Smooth muscle cell (in vitro differentiated cells): ENCODE measurements at regions not wholly inside any gene's neighbourhood (a gene's known extent, or its start where the extent isn't known, plus 50 kb on each side); places are given as distances from the start of the nearest gene placed in this dataset.
"Not testable (repeated sequence)": the region's sequence is repeated elsewhere in the genome, so short reads cannot be mapped to it uniquely, and the experiment has no call there.

Experiments used
- DNase-seq: peaks from one replicate; lab custom pipeline; 2025; ENCODE audit not compliant: unreplicated experiment; lab: John Stamatoyannopoulos, UW
- H2AFZ ChIP-seq: fragments of 200-600 bp; sonication (generic); 2 replicates; pipeline ENCODE4 v1.6.0; 2016; ENCODE audit warnings: antibody characterized with exemption, low read depth, mild to moderate bottlenecking
- H3F3A ChIP-seq: fragments of 200-600 bp; sonication (generic); 2 replicates; pipeline ENCODE4 v1.6.0; 2017; ENCODE audit warnings: antibody characterized with exemption, low read depth
- H3K27ac ChIP-seq: fragments of 200-600 bp; sonication (generic); 2 replicates; pipeline ENCODE4 v1.5.1; 2016; ENCODE audit warnings: low read depth, mild to moderate bottlenecking
- H3K27me3 ChIP-seq: fragments of 200-600 bp; sonication (generic); 2 replicates; pipeline ENCODE4 v1.6.1; 2016; ENCODE audit warnings: low read depth, mild to moderate bottlenecking
- H3K36me3 ChIP-seq: fragments of 200-600 bp; sonication (generic); 2 replicates; pipeline ENCODE4 v1.5.1; 2016; ENCODE audit warnings: low read depth
- H3K4me1 ChIP-seq: fragments of 200-600 bp; sonication (generic); 2 replicates; pipeline ENCODE4 v1.5.1; 2016; ENCODE audit warnings: low read depth
- H3K4me2 ChIP-seq: fragments of 200-600 bp; sonication (generic); 2 replicates; pipeline ENCODE4 v1.6.0; 2016; ENCODE audit warnings: mild to moderate bottlenecking
- H3K4me3 ChIP-seq: fragments of 200-600 bp; sonication (generic); 2 replicates; pipeline ENCODE4 v1.5.1; 2016; ENCODE audit warnings: mild to moderate bottlenecking
- H3K79me2 ChIP-seq: fragments of 200-600 bp; sonication (generic); 2 replicates; pipeline ENCODE4 v1.6.0; 2016; ENCODE audit warnings: low read depth, mild to moderate bottlenecking
- H3K9ac ChIP-seq: fragments of 200-600 bp; sonication (generic); 2 replicates; pipeline ENCODE4 v1.6.0; 2016; ENCODE audit warnings: low read depth
- H3K9me3 ChIP-seq: fragments of 200-600 bp; sonication (generic); replicated peaks from 2 replicates; pipeline ENCODE4 v1.5.1; 2016; ENCODE audit warnings: low read depth
- H4K20me1 ChIP-seq: fragments of 200-600 bp; sonication (generic); 2 replicates; pipeline ENCODE4 v1.6.0; 2016; ENCODE audit warnings: low read depth
- WGBS: methylation state at CpG from one replicate; pipeline ENCODE4 v1.1.7; 2016; ENCODE audit warnings: low lambda C conversion rate; 5-methylcytosine and 5-hydroxymethylcytosine counted together
- TF ChIP-seq, protein P1 (sequence below): fragments of 200-600 bp; sonication (generic); IDR thresholded peaks from 2 replicates; pipeline ENCODE4 v1.5.1; 2017; ENCODE audit warnings: borderline replicate concordance, mild to moderate bottlenecking, antibody characterized with exemption; ENCODE audit not compliant: insufficient read depth, poor library complexity, severe bottlenecking

DNA sequence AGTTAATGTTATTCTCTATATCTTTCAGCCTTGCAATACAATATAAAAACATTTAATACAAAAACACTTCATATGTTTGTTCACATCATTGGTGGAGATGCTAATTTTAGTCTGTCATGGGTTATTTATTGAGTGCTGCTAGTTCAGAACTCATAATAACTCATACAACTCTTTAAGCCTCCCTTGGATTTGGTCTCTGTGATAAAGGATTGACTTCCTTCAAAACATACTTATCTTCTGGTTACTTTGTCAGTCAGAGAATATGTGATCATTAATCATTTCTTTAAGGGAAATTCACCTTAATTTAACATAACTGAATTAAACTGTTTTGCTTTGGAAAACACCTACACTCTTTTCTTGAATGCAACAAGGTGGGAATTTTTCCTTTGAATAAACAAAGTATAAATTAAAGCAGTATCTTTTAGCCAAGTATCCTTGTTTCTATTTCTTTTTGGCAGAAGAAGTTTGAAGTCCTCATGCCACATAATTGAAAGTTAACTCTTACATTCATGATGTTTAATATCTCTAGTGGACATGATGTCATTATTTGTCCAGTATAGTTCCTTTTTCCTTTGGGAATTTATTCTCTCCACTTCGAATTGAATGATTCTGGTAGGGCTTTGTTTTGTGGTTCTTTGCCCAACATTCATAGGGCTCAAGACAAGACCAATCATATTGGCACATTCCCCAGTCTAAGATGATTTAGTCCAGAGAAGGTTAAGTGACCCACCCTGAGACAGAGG is 133.2 kb upstream of the CENPW start:
- no peaks in the 10 kb centered on the region for H3F3A ChIP-seq
- H3K9me3 ChIP-seq, result no peaks in the 10 kb centered on the region
- no peaks in the 10 kb centered on the region for H3K36me3 ChIP-seq
- H4K20me1 ChIP-seq, result no peaks in the 10 kb centered on the region
- TF ChIP-seq, protein P1, sequence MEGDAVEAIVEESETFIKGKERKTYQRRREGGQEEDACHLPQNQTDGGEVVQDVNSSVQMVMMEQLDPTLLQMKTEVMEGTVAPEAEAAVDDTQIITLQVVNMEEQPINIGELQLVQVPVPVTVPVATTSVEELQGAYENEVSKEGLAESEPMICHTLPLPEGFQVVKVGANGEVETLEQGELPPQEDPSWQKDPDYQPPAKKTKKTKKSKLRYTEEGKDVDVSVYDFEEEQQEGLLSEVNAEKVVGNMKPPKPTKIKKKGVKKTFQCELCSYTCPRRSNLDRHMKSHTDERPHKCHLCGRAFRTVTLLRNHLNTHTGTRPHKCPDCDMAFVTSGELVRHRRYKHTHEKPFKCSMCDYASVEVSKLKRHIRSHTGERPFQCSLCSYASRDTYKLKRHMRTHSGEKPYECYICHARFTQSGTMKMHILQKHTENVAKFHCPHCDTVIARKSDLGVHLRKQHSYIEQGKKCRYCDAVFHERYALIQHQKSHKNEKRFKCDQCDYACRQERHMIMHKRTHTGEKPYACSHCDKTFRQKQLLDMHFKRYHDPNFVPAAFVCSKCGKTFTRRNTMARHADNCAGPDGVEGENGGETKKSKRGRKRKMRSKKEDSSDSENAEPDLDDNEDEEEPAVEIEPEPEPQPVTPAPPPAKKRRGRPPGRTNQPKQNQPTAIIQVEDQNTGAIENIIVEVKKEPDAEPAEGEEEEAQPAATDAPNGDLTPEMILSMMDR, result no peak
- H3K9ac ChIP-seq, result no peak overlapping the region
- H3K4me2 ChIP-seq, result no peak overlapping the region
- DNase-seq, result no peak
- H2AFZ ChIP-seq, result no peak overlapping the region
- no peak overlapping the region for H3K27ac ChIP-seq
- H3K4me1 ChIP-seq, result no peaks in the 10 kb centered on the region
- WGBS, result 83% methylated on average over 1 of the region's 1 CpG
- H3K79me2 ChIP-seq, result no peaks in the 10 kb centered on the region
- H3K4me3 ChIP-seq, result no peak overlapping the region
- no peaks in the 10 kb centered on the region for H3K27me3 ChIP-seq

DNA sequence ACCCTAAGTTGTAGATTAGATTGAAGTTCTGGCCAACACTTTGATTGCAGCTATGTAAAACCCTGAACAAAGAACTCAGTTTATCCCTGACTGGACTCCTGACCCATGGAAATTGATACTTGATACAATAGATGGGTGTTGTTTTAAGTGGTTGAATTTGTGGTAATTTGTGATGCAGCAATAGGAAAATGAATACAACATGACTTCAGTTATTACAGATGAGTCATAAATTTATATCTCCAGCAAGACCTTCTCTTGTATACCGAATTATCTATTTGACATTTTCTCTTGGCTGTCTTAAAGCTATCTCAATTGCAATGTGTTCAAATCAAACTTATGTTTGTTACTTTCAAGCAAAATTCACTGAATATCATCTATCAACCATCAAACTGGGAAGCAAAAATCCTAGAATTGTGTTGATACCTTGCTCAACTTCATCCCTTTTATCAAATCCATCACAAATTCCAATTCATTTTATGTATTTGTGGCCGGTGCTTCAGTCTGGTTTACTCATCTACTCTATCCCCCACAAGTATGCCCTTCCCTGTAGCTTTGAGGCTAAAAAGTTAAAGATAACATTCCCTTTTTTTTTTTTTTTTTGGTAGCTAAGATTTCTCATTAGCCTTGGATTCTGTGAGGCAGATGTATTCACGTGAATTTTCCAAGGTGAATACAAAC is 129.4 kb upstream of the CENPW start:
- Histone ChIP-seq H3K27ac (no peak overlapping the region), H2AFZ (no peak overlapping the region), H3K79me2 (no peaks in the 10 kb centered on the region), H3K9me3 (no peaks in the 10 kb centered on the region), H3K4me1 (no peaks in the 10 kb centered on the region), H3K27me3 (no peaks in the 10 kb centered on the region), H3K4me3 (no peak overlapping the region), H3F3A (no peaks in the 10 kb centered on the region), H3K36me3 (no peaks in the 10 kb centered on the region), H3K4me2 (no peak overlapping the region), H4K20me1 (no peaks in the 10 kb centered on the region), H3K9ac (no peak overlapping the region)
- WGBS, result 85% methylated on average over 3 of the region's 3 CpGs
- TF ChIP-seq, protein P1, result no peak
- no peak for DNase-seq

DNA sequence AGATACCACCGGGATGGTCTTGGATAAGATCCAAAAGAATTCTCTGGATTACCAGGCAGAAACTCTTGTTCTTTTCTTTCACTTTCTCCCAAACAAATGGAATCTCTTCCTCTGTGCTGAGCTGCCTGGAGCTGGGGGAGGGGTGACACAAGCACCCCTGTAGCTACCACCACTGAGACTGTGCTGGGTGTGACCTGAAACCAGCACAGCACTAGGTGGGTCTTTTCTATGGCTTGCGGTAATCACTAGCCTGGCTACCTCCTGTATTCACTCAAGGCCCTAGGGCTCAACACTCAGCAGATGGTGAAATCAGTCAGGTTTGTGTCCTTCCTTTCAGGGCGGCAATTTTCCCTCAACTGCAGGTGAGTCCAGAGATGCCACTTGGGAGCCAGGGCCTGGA is 122.4 kb upstream of the CENPW start:
- no peak overlapping the region for H2AFZ ChIP-seq
- no peak overlapping the region for H3K9ac ChIP-seq
- H3K36me3 ChIP-seq, result no peaks in the 10 kb centered on the region
- no peak for DNase-seq
- no peaks in the 10 kb centered on the region for H3F3A ChIP-seq
- H3K4me2 ChIP-seq, result no peak overlapping the region
- no peak overlapping the region for H3K27ac ChIP-seq
- TF ChIP-seq, protein P1, result no peak
- H3K4me1 ChIP-seq, result no peaks in the 10 kb centered on the region
- H4K20me1 ChIP-seq, result no peaks in the 10 kb centered on the region
- no peaks in the 10 kb centered on the region for H3K27me3 ChIP-seq
- H3K4me3 ChIP-seq, result no peak overlapping the region
- WGBS, result 90% methylated on average over 3 of the region's 3 CpGs
- H3K9me3 ChIP-seq, result no peaks in the 10 kb centered on the region
- H3K79me2 ChIP-seq, result no peaks in the 10 kb centered on the region

DNA sequence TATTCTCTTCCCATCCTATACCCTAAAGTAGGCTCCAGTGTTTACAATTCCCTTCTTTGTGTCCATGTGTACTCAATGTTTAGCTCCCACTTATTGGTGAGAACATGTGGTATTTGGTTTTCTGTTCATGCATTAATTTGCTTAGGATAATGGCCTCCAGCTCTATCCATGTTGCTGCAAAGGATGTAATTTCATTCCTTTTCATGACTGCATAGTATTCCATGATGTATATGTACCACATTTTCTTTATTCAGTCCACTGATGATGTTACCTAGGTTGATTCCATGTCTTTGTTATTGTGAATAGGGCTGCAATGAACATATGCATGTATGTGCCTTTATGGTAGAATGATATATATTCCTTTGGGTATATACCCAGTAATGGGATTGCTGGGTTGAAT is 119.0 kb upstream of the CENPW start:
- H2AFZ ChIP-seq, H3K4me3 ChIP-seq, H3K36me3 ChIP-seq, H3K4me2 ChIP-seq, H3K27ac ChIP-seq, H3K9me3 ChIP-seq, H3K27me3 ChIP-seq, H3F3A ChIP-seq, DNase-seq, H3K79me2 ChIP-seq, H3K9ac ChIP-seq, H4K20me1 ChIP-seq, H3K4me1 ChIP-seq: not testable (repeated sequence)
